MCF 10A (cell line): ENCODE measurements at regions not wholly inside any gene's neighbourhood (a gene's known extent, or its start where the extent isn't known, plus 50 kb on each side); places are given as distances from the start of the nearest gene placed in this dataset.
A peak's percentile ranks its signal among the peaks of the same experiment; 100 is the strongest.
"Not testable (repeated sequence)": the region's sequence is repeated elsewhere in the genome, so short reads cannot be mapped to it uniquely, and the experiment has no call there.

Experiments
- BruUV-seq: library from RNA; stranded (reverse); fragments of 400-500 nt; replicated peaks from 2 replicates; lab custom pipeline; 2021; lab: Mats Ljungman, UMichigan
- CTCF ChIA-PET: fragments of 300-600 bp; sonication (Branson Sonifier 250); formaldehyde crosslinking; extraction: SDS; loops from one replicate; lab custom pipeline; 2021; ENCODE audit warnings: antibody characterized with exemption, inconsistent platforms; lab: Yijun Ruan, JAX
- POLR2A ChIA-PET: fragments of 300-600, 350-650 bp; sonication (Branson Sonifier 250); formaldehyde crosslinking; extraction: SDS; loops from one replicate; lab custom pipeline; 2020; ENCODE audit warnings: antibody characterized with exemption, inconsistent platforms; lab: Yijun Ruan, JAX
- DNase-seq: peaks from one replicate; pipeline ENCODE4 v3.0.0-alpha.2; 2018; ENCODE audit not compliant: unreplicated experiment
- H3K27ac Mint-ChIP-seq: one replicate; pipeline ENCODE4 v1.8.0; 2022; ENCODE audit warnings: mild to moderate bottlenecking, low read depth, mixed read lengths; ENCODE audit not compliant: unreplicated experiment
- H3K27me3 Mint-ChIP-seq: one replicate; pipeline ENCODE4 v1.8.0; 2022; ENCODE audit warnings: mixed read lengths; ENCODE audit not compliant: insufficient read depth, unreplicated experiment
- H3K36me3 Mint-ChIP-seq: one replicate; pipeline ENCODE4 v1.8.0; 2022; ENCODE audit warnings: mild to moderate bottlenecking, moderate library complexity, mixed read lengths; ENCODE audit not compliant: insufficient read depth, unreplicated experiment
- H3K4me1 Mint-ChIP-seq: one replicate; pipeline ENCODE4 v1.8.0; 2022; ENCODE audit warnings: mixed read lengths; ENCODE audit not compliant: insufficient read depth, unreplicated experiment
- H3K4me3 Mint-ChIP-seq: one replicate; pipeline ENCODE4 v1.8.0; 2022; ENCODE audit warnings: mild to moderate bottlenecking, moderate library complexity, mixed read lengths; ENCODE audit not compliant: unreplicated experiment
- H3K9me3 Mint-ChIP-seq: one replicate; pipeline ENCODE4 v1.8.0; 2022; ENCODE audit warnings: mixed read lengths; ENCODE audit not compliant: unreplicated experiment
- intact Hi-C: fragments of 100-400 bp; cut with micrococcal nuclease; formaldehyde crosslinking; loops from 2 replicates; pipeline ENCODE4 v1.14.1; 2022
- TF ChIP-seq, protein P1 (sequence below): fragments of 200-600 bp; IDR thresholded peaks from one replicate; pipeline ENCODE4 v1.8.0; 2022; ENCODE audit warnings: antibody characterized with exemption, mild to moderate bottlenecking; ENCODE audit not compliant: unreplicated experiment

DNA sequence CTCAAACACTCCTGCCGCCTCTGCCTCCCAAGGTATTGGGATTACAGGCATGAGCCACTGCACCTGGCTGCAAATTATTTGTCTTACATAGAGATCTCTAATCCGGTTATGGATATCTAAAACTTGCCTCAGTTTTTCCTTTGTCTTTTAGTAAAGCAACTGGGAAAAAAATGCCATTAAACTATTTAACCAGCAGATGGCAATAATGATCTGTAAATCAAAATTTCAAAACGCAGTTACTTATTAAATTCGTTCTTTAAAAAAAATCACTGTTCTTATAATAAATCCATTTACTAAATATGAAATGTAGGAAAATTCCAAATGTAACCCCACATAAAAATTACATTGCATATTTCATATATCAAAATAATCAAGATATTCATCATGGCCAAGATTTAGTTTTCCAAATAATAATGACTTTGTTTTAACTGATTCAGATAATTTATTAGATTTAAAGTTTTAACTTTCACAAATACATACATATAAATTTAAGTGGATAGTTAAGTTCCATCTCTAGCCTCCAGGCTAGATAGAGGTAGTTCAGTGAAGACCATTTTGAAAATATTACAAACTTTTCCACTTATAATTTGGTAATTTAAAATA, 125.8 kb downstream of the KBTBD2 start:
- BruUV-seq = not testable (repeated sequence)
- DNase-seq = peak; percentile 13

DNA sequence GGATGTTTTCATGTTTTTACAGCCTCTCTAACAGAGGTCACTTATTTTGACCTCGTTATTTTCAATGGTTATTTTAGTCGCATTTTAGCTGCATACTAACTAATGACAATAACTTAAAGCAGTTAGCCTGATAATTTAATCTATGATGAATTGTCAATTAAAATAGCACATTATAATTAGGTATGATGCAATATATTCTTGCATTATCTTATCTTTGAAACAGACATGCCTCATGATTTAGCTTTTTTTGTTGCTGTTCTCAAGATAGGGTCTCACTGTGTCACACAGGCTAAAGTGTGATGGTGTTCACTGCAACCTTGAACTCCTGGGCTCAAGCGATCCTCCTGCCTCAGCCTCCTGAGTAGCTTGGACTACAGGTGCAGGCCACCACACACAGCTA, 126.4 kb downstream of the KBTBD2 start:
- BruUV-seq = no TSS peak
- Mint-ChIP-seq H3K9me3 (no peaks in the 10 kb centered on the region), H3K36me3 (no peaks in the 10 kb centered on the region), H3K27me3 (no peaks in the 10 kb centered on the region), H3K4me3 (no peak overlapping the region), H3K27ac (no peak overlapping the region), H3K4me1 (no peaks in the 10 kb centered on the region)
- DNase-seq = no peak
- ChIA-PET CTCF (interaction anchor here (0.6 to 1.6 kb wide), 13 partner anchors 12 to 489 kb away, joined by 3 to 21 read pairs (median 4); partner anchors contain the start of gene RP9), POLR2A (no interaction called here)
- intact Hi-C loops = loop anchor here (1.0 kb wide), 2 partner anchors 285 to 342 kb away; no protein-coding TSS in a partner anchor
- TF ChIP-seq, protein P1, sequence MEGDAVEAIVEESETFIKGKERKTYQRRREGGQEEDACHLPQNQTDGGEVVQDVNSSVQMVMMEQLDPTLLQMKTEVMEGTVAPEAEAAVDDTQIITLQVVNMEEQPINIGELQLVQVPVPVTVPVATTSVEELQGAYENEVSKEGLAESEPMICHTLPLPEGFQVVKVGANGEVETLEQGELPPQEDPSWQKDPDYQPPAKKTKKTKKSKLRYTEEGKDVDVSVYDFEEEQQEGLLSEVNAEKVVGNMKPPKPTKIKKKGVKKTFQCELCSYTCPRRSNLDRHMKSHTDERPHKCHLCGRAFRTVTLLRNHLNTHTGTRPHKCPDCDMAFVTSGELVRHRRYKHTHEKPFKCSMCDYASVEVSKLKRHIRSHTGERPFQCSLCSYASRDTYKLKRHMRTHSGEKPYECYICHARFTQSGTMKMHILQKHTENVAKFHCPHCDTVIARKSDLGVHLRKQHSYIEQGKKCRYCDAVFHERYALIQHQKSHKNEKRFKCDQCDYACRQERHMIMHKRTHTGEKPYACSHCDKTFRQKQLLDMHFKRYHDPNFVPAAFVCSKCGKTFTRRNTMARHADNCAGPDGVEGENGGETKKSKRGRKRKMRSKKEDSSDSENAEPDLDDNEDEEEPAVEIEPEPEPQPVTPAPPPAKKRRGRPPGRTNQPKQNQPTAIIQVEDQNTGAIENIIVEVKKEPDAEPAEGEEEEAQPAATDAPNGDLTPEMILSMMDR = no peak

More for the DNA sequence above, 125.8 kb downstream of the KBTBD2 start:
- intact Hi-C loops = loop anchor here (1.0 kb wide), 2 partner anchors 285 to 342 kb away; no protein-coding TSS in a partner anchor
- H3K4me1 Mint-ChIP-seq, H3K36me3 Mint-ChIP-seq, H3K27me3 Mint-ChIP-seq, H3K9me3 Mint-ChIP-seq, H3K4me3 Mint-ChIP-seq, H3K27ac Mint-ChIP-seq: not testable (repeated sequence)
- ChIA-PET CTCF (interaction anchor here (0.7 to 2.3 kb wide), 12 partner anchors 11 to 488 kb away, joined by 3 to 21 read pairs (median 4); partner anchors contain the start of gene RP9), POLR2A (interaction anchor here (0.7 to 1.1 kb wide), 2 partner anchors 11 to 178 kb away, joined by 3 read pairs; no protein-coding TSS in a partner anchor)
- TF ChIP-seq, protein P1 = peak; percentile 46

DNA sequence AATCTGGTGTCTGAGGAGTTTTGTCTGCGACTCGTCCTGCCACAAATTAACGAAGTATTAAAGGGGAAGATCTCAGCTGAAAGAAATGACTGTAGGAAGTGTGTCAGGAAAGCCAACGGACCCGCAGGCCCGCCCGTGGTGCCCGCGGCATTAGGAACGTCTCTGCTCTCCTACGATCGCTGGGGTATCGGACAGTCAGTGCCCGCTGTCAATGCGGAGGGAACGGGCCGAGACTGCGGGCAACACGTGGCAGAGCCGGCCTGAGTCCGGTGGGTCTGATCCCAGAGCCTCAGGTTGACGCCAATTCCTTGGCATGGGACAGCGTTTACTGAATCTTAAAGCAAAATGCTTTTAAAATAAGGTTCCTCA, 128.7 kb downstream of the KBTBD2 start:
- H3K4me1 Mint-ChIP-seq = no peaks in the 10 kb centered on the region
- H3K9me3 Mint-ChIP-seq = no peaks in the 10 kb centered on the region
- intact Hi-C loops = no loop called here
- TF ChIP-seq, protein P1 = no peak
- ChIA-PET POLR2A (no interaction called here), CTCF (no interaction called here)
- H3K27me3 Mint-ChIP-seq = no peaks in the 10 kb centered on the region
- no peaks in the 10 kb centered on the region for H3K36me3 Mint-ChIP-seq
- no peak overlapping the region for H3K4me3 Mint-ChIP-seq
- DNase-seq = no peak
- no TSS peak for BruUV-seq
- H3K27ac Mint-ChIP-seq = no peak overlapping the region

DNA sequence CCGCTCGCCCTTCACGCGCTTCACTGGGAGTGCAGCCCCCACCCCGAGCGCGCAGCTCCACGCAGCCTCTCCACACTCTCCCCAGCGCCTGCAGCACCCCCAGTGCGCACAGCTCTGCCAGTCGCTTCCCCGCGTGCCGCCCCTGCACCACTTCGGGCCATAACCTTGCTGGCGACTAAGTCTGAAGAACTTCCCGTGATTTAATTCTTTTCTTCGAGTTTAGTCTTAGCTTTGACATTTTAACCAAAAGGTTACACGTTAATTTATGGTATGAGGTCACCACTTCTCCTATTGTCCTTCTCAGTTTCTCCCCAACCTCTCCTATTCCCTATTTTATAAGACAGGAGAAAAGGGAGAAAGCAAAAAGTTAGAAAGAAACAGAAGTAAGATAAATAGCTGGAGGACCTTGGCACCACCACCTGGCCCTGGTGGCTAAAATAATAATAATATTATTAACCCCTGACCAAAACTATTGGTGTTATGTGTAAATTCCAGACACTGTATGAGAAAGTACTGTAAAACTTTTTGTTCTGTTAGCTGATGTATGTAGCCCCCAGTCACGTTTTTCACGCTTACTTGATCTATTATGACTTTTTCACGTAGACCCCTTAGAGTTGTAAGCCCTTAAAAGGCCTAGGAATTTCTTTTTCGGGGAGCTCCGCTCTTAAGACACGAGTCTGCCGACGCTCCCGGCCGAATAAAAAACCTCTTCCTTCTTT, 129.2 kb downstream of the KBTBD2 start:
- H3K27ac Mint-ChIP-seq, POLR2A ChIA-PET, H3K36me3 Mint-ChIP-seq, DNase-seq, CTCF ChIA-PET, H3K4me3 Mint-ChIP-seq, BruUV-seq, H3K9me3 Mint-ChIP-seq, H3K27me3 Mint-ChIP-seq, H3K4me1 Mint-ChIP-seq, intact Hi-C loops: not testable (repeated sequence)
